ENCODE measurements at regions not wholly inside any gene's neighbourhood (a gene's known extent, or its start where the extent isn't known, plus 50 kb on each side); places are given as distances from the start of the nearest gene placed in this dataset.

- no peak for TF ChIP-seq CEBPZ (IDR thresholded peaks at IDR 0.05; ENCODE audit: low read depth, low read length)
- TF ChIP-seq, protein P1, sequence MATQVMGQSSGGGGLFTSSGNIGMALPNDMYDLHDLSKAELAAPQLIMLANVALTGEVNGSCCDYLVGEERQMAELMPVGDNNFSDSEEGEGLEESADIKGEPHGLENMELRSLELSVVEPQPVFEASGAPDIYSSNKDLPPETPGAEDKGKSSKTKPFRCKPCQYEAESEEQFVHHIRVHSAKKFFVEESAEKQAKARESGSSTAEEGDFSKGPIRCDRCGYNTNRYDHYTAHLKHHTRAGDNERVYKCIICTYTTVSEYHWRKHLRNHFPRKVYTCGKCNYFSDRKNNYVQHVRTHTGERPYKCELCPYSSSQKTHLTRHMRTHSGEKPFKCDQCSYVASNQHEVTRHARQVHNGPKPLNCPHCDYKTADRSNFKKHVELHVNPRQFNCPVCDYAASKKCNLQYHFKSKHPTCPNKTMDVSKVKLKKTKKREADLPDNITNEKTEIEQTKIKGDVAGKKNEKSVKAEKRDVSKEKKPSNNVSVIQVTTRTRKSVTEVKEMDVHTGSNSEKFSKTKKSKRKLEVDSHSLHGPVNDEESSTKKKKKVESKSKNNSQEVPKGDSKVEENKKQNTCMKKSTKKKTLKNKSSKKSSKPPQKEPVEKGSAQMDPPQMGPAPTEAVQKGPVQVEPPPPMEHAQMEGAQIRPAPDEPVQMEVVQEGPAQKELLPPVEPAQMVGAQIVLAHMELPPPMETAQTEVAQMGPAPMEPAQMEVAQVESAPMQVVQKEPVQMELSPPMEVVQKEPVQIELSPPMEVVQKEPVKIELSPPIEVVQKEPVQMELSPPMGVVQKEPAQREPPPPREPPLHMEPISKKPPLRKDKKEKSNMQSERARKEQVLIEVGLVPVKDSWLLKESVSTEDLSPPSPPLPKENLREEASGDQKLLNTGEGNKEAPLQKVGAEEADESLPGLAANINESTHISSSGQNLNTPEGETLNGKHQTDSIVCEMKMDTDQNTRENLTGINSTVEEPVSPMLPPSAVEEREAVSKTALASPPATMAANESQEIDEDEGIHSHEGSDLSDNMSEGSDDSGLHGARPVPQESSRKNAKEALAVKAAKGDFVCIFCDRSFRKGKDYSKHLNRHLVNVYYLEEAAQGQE (IDR thresholded peaks at IDR 0.05; ENCODE audit: low read depth, low read length), result no peak
- TF ChIP-seq SP1 (IDR thresholded peaks at IDR 0.05; ENCODE audit: low read depth, low read length), result no peak
- no peak for TF ChIP-seq SMC3 (IDR thresholded peaks at IDR 0.05; ENCODE audit: borderline replicate concordance, low read length)
- TF ChIP-seq ESRRA (IDR thresholded peaks at IDR 0.05; ENCODE audit: low read length), result no peak
- TF ChIP-seq IKZF2 (IDR thresholded peaks at IDR 0.05), result no peak
- no peak for TF ChIP-seq SIX5 (IDR thresholded peaks at IDR 0.05; ENCODE audit: low read depth, low read length, severe bottlenecking)
- TF ChIP-seq NFYA (IDR thresholded peaks at IDR 0.05; ENCODE audit: borderline replicate concordance, low read depth, low read length), result no peak
- TF ChIP-seq ZZZ3 (IDR thresholded peaks at IDR 0.05; ENCODE audit: control insufficient read depth, insufficient read length, low read depth), result no peak
- no peak for TF ChIP-seq NFIC (IDR thresholded peaks at IDR 0.05; ENCODE audit: low read depth, low read length)
- no peak for TF ChIP-seq WRNIP1 (IDR thresholded peaks at IDR 0.05; ENCODE audit: borderline replicate concordance, low read depth, low read length)
- no peak for TF ChIP-seq NR2F1 (conservative IDR thresholded peaks at IDR 0.05)
- TF ChIP-seq PAX5 (IDR thresholded peaks at IDR 0.05; ENCODE audit: borderline replicate concordance, low read depth, low read length), result no peak
- no peak for TF ChIP-seq MXI1 (IDR thresholded peaks at IDR 0.05; ENCODE audit: low read depth, low read length)
- Histone ChIP-seq H4K20me1 (ENCODE audit: control insufficient read depth, insufficient read depth) (no peaks in the 10 kb centered on the region), H3K4me2 (ENCODE audit: control insufficient read depth, insufficient read depth) (no peak overlapping the region), H3K4me1 (ENCODE audit: control insufficient read depth, insufficient read depth, low read length) (no peaks in the 10 kb centered on the region), H3K27me3 (replicated peaks in 1 of 2; ENCODE audit: control insufficient read depth in 2 of 2, insufficient read depth in 2 of 2, low read length in 1 of 2) (peaks cover 0 to 3% of the 10 kb centered on the region in 2 experiments; a peak in 1 of 4 replicates), H3K9me3 (replicated peaks; ENCODE audit: control insufficient read depth, insufficient read depth, low read length) (no peaks in the 10 kb centered on the region; the same call in 2 of the 3 replicates), H3K9ac (ENCODE audit: control insufficient read depth, insufficient read depth, low read length) (no peak overlapping the region), H3K79me2 (ENCODE audit: control insufficient read depth, insufficient read depth, low read length) (no peaks in the 10 kb centered on the region), H3K36me3 (ENCODE audit: control insufficient read depth in 2 of 2, insufficient read depth in 2 of 2, low read length in 1 of 2) (no peaks in the 10 kb centered on the region), H3K27ac (ENCODE audit: control insufficient read depth, insufficient read depth) (no peak overlapping the region), H2AFZ (ENCODE audit: control insufficient read depth, low read depth, low read length) (no peak overlapping the region), H3K4me3 (no peak overlapping the region)
- ChIA-PET POLR2A (no interaction called here), CTCF (no interaction called here), SMC1A (ENCODE audit: uncharacterized antibody, unreplicated experiment) (no interaction called here), RAD21 (ENCODE audit: unreplicated experiment) (no interaction called here)
- no TSS peak for BruUV-seq (replicated peaks)
- in situ Hi-C loops (cut with MboI) (no loop called here), intact Hi-C loops (cut with micrococcal nuclease; ENCODE audit: unreplicated experiment) (no loop called here)
- FAIRE-seq (no peak), DNase-seq (ENCODE audit: low read depth, low spot score) (no peak), ATAC-seq (no peak)
Measured at GRCh38 chr20:48132834-48133233, 347.6 kb upstream of the SULF2 start.
